Natural killer cell (primary cell): ENCODE measurements at regions not wholly inside any gene's neighbourhood (a gene's known extent, or its start where the extent isn't known, plus 50 kb on each side); places are given as distances from the start of the nearest gene placed in this dataset.

Experiments
- ATAC-seq, 3 donors: fragments of 150-1000 bp in 2 of 3; fragments of 200-7000 bp in 1 of 3; cut with Tn5 transposase; 1 replicate in 1 of 3; 2 replicates in 2 of 3; pipeline ENCODE4 v1.10.0; 2021; ENCODE audit warnings: mild to moderate bottlenecking in 2 of 3, moderate library complexity in 2 of 3
- DNase-seq, 2 donors: peaks; one replicate each; pipeline versions ENCODE4 v3.0.0 to v3.0.0-alpha.2; 2013 to 2021; ENCODE audit warnings: mixed read lengths in 1 of 2
- H3K27ac ChIP-seq: one replicate; pipeline ENCODE4 v1.5.1; 2013; ENCODE audit warnings: mild to moderate bottlenecking, low read length
- H3K27me3 ChIP-seq: one replicate; pipeline ENCODE4 v1.6.1; 2013; ENCODE audit warnings: low read length; ENCODE audit not compliant: control insufficient read depth, insufficient read depth
- H3K36me3 ChIP-seq: one replicate; pipeline ENCODE4 v1.6.1; 2013; ENCODE audit warnings: low read length; ENCODE audit not compliant: control insufficient read depth, insufficient read depth
- H3K4me1 ChIP-seq: one replicate; pipeline ENCODE4 v1.6.1; 2013; ENCODE audit warnings: low read length; ENCODE audit not compliant: control insufficient read depth, insufficient read depth
- H3K4me3 ChIP-seq: one replicate; pipeline ENCODE4 v1.5.1; 2013; ENCODE audit warnings: low read length
- H3K9me3 ChIP-seq: one replicate; pipeline ENCODE4 v1.6.1; 2013; ENCODE audit warnings: low read length; ENCODE audit not compliant: control insufficient read depth, insufficient read depth
- H3K27ac Mint-ChIP-seq, 2 donors: one replicate each; pipeline ENCODE4 v1.8.0; 2022; ENCODE audit warnings: mild to moderate bottlenecking in 2 of 2, mixed read lengths in 2 of 2, moderate library complexity in 1 of 2
- H3K27me3 Mint-ChIP-seq, 2 donors: one replicate each; pipeline ENCODE4 v1.8.0; 2022; ENCODE audit warnings: low read depth in 2 of 2, mixed read lengths in 2 of 2
- H3K36me3 Mint-ChIP-seq: one replicate; pipeline ENCODE4 v1.8.0; 2022; ENCODE audit warnings: mixed read lengths
- H3K4me1 Mint-ChIP-seq, 2 donors: one replicate each; pipeline ENCODE4 v1.8.0; 2022; ENCODE audit warnings: mixed read lengths in 2 of 2
- H3K4me3 Mint-ChIP-seq: one replicate; pipeline ENCODE4 v1.8.0; 2022; ENCODE audit warnings: mild to moderate bottlenecking, moderate library complexity, mixed read lengths
- H3K9me3 Mint-ChIP-seq, 2 donors: one replicate each; pipeline ENCODE4 v1.8.0; 2022; ENCODE audit warnings: mixed read lengths in 2 of 2
- CTCF ChIP-seq: fragments of 200-600 bp; IDR thresholded peaks from one replicate; pipeline ENCODE4 v1.8.0; 2022; ENCODE audit warnings: antibody characterized with exemption
- WGBS: methylation state at CpG from one replicate; pipeline ENCODE4 v1.1.7; 2013; ENCODE audit warnings: missing lambda C conversion rate; ENCODE audit not compliant: insufficient coverage; 5-methylcytosine and 5-hydroxymethylcytosine counted together
- intact Hi-C: fragments of 100-400 bp; cut with micrococcal nuclease; formaldehyde crosslinking; loops from one replicate; pipeline ENCODE4 v1.14.2; 2022

- ATAC-seq (no peak), DNase-seq (no peak)
- no peak overlapping the region for H3K27ac Mint-ChIP-seq
- intact Hi-C loops = no loop called here
- H3K9me3 Mint-ChIP-seq = no peaks in the 10 kb centered on the region
- no peaks in the 10 kb centered on the region for H3K4me1 Mint-ChIP-seq
- Histone ChIP-seq H3K4me3 (no peak overlapping the region), H3K36me3 (no peaks in the 10 kb centered on the region), H3K27ac (no peak overlapping the region), H3K9me3 (no peaks in the 10 kb centered on the region), H3K4me1 (no peaks in the 10 kb centered on the region), H3K27me3 (no peaks in the 10 kb centered on the region)
- H3K4me3 Mint-ChIP-seq = no peak overlapping the region
- TF ChIP-seq CTCF = no peak
- 79% methylated on average over 13 of the region's 14 CpGs for WGBS
- H3K36me3 Mint-ChIP-seq = no peaks in the 10 kb centered on the region
- H3K27me3 Mint-ChIP-seq = peaks cover 18 to 55% of the 10 kb centered on the region in 2 donors
These were observed 136.7 kb upstream of the TMTC4 start for GRCh38 chr13:100811024-100811865.

GRCh38 chr13:100810481-100810880, 135.9 kb upstream of the TMTC4 start:
- DNase-seq (no peak), ATAC-seq (no peak)
- no peaks in the 10 kb centered on the region for H3K36me3 Mint-ChIP-seq
- intact Hi-C loops = no loop called here
- no peak for TF ChIP-seq CTCF
- Histone ChIP-seq H3K4me1 (no peaks in the 10 kb centered on the region), H3K9me3 (no peaks in the 10 kb centered on the region), H3K36me3 (no peaks in the 10 kb centered on the region), H3K4me3 (no peak overlapping the region), H3K27me3 (no peaks in the 10 kb centered on the region), H3K27ac (no peak overlapping the region)
- no peaks in the 10 kb centered on the region for H3K4me1 Mint-ChIP-seq
- H3K4me3 Mint-ChIP-seq = no peak overlapping the region
- H3K9me3 Mint-ChIP-seq = no peaks in the 10 kb centered on the region
- 92% methylated on average over 2 of the region's 3 CpGs for WGBS
- peaks cover 22 to 52% of the 10 kb centered on the region in 2 donors for H3K27me3 Mint-ChIP-seq
- H3K27ac Mint-ChIP-seq = no peak overlapping the region

GRCh38 chr13:100809856-100810255, 135.3 kb upstream of the TMTC4 start:
- 60% methylated on average over 3 of the region's 3 CpGs for WGBS
- H3K4me3 Mint-ChIP-seq = no peak overlapping the region
- H3K36me3 ChIP-seq = no peaks in the 10 kb centered on the region
- ATAC-seq (no peak), DNase-seq (no peak)
- no peak overlapping the region for H3K27ac ChIP-seq
- H3K27ac Mint-ChIP-seq = no peak overlapping the region
- H3K9me3 Mint-ChIP-seq = no peaks in the 10 kb centered on the region
- no peaks in the 10 kb centered on the region for H3K36me3 Mint-ChIP-seq
- no peaks in the 10 kb centered on the region for H3K27me3 ChIP-seq
- peaks cover 22 to 51% of the 10 kb centered on the region in 2 donors for H3K27me3 Mint-ChIP-seq
- no peak for TF ChIP-seq CTCF
- no peaks in the 10 kb centered on the region for H3K4me1 ChIP-seq
- H3K4me1 Mint-ChIP-seq = no peaks in the 10 kb centered on the region
- H3K4me3 ChIP-seq = no peak overlapping the region
- H3K9me3 ChIP-seq = no peaks in the 10 kb centered on the region
- intact Hi-C loops = no loop called here

- no peak for TF ChIP-seq CTCF
- ATAC-seq (no peak), DNase-seq (no peak)
- H3K4me3 ChIP-seq = no peak overlapping the region
- H3K36me3 ChIP-seq = no peaks in the 10 kb centered on the region
- peaks cover 25 to 51% of the 10 kb centered on the region in 2 donors for H3K27me3 Mint-ChIP-seq
- intact Hi-C loops = no loop called here
- no peaks in the 10 kb centered on the region for H3K27me3 ChIP-seq
- H3K4me1 Mint-ChIP-seq = no peaks in the 10 kb centered on the region
- 87% methylated on average over 2 of the region's 2 CpGs for WGBS
- H3K27ac Mint-ChIP-seq = no peak overlapping the region
- no peak overlapping the region for H3K27ac ChIP-seq
- H3K4me1 ChIP-seq = no peaks in the 10 kb centered on the region
- no peaks in the 10 kb centered on the region for H3K36me3 Mint-ChIP-seq
- H3K4me3 Mint-ChIP-seq = no peak overlapping the region
- no peaks in the 10 kb centered on the region for H3K9me3 ChIP-seq
- H3K9me3 Mint-ChIP-seq = no peaks in the 10 kb centered on the region
These were observed 134.5 kb upstream of the TMTC4 start for GRCh38 chr13:100809129-100809390.
